ENCODE measurements at regions not wholly inside any gene's neighbourhood (a gene's known extent, or its start where the extent isn't known, plus 50 kb on each side); places are given as distances from the start of the nearest gene placed in this dataset.
"Not testable (repeated sequence)": the region's sequence is repeated elsewhere in the genome, so short reads cannot be mapped to it uniquely, and the experiment has no call there.

GRCh38 chr6:99668036-99668705 is 61.5 kb downstream of the PRDM13 start:
- no peak for DNase-seq (ENCODE audit: low read depth)

- DNase-seq (ENCODE audit: low read depth), result no peak
Observed at GRCh38 chr6:99689916-99690685, 83.5 kb downstream of the PRDM13 start.

GRCh38 chr6:99702287-99702686 is 95.7 kb downstream of the PRDM13 start:
- not testable (repeated sequence) for DNase-seq (ENCODE audit: low read depth)

GRCh38 chr6:99709062-99709461 is 102.4 kb downstream of the PRDM13 start:
- DNase-seq (ENCODE audit: low read depth), result no peak

- no peak for DNase-seq (ENCODE audit: low read depth)
Observed at GRCh38 chr6:99711302-99711701, 104.7 kb downstream of the PRDM13 start.

- no peak for DNase-seq (ENCODE audit: low read depth)
Observed at GRCh38 chr6:99711925-99712324, 105.3 kb downstream of the PRDM13 start.

- DNase-seq (ENCODE audit: low read depth), result no peak
Observed at GRCh38 chr6:99712519-99712918, 105.9 kb downstream of the PRDM13 start.

- not testable (repeated sequence) for DNase-seq (ENCODE audit: low read depth)
Observed at GRCh38 chr6:99722043-99722442, 115.4 kb downstream of the PRDM13 start.

- DNase-seq (ENCODE audit: low read depth), result not testable (repeated sequence)
Observed at GRCh38 chr6:99730237-99730636, 123.6 kb downstream of the PRDM13 start.

- DNase-seq (ENCODE audit: low read depth), result no peak
Observed at GRCh38 chr6:99736302-99736701, 129.7 kb downstream of the PRDM13 start.

- DNase-seq (ENCODE audit: low read depth), result no peak
Observed at GRCh38 chr6:99739526-99739925, 132.9 kb downstream of the PRDM13 start.

GRCh38 chr6:99741092-99741491 is 134.5 kb downstream of the PRDM13 start:
- no peak for DNase-seq (ENCODE audit: low read depth)

GRCh38 chr6:99743647-99744046 is 137.0 kb downstream of the PRDM13 start:
- DNase-seq (ENCODE audit: low read depth), result no peak

- no peak for DNase-seq (ENCODE audit: low read depth)
Observed at GRCh38 chr6:99745651-99746050, 139.0 kb downstream of the PRDM13 start.

GRCh38 chr6:99746261-99746895 is 139.7 kb downstream of the PRDM13 start:
- DNase-seq (ENCODE audit: low read depth), result peak; percentile 9

GRCh38 chr6:99761711-99762110 is 155.1 kb downstream of the PRDM13 start:
- no peak for DNase-seq (ENCODE audit: low read depth)

GRCh38 chr6:99768166-99768565 is 161.5 kb downstream of the PRDM13 start:
- no peak for DNase-seq (ENCODE audit: low read depth)

GRCh38 chr6:99779631-99780555 is 173.3 kb downstream of the PRDM13 start:
- no peak for DNase-seq (ENCODE audit: low read depth)

- DNase-seq (ENCODE audit: low read depth), result no peak
Observed at GRCh38 chr6:99780556-99780885, 173.9 kb downstream of the PRDM13 start.

GRCh38 chr6:99789767-99790166 is 183.1 kb downstream of the PRDM13 start:
- no peak for DNase-seq (ENCODE audit: low read depth)

GRCh38 chr6:99790679-99791078 is 184.0 kb downstream of the PRDM13 start:
- DNase-seq (ENCODE audit: low read depth), result no peak

- DNase-seq (ENCODE audit: low read depth), result no peak
Observed at GRCh38 chr6:99801805-99802204, 192.2 kb downstream of the MCHR2 start.

All from stimulated activated CD8-positive, alpha-beta memory T cell treated with anti-CD3 and anti-CD28 coated beads, Interleukin-12 subunit alpha, Interleukin-12 subunit beta, amount 100 ng/mL, for 1 hour (primary cell).